GM20431 (cell line): ENCODE measurements at regions not wholly inside any gene's neighbourhood (a gene's known extent, or its start where the extent isn't known, plus 50 kb on each side); places are given as distances from the start of the nearest gene placed in this dataset.

Experiments
- in situ Hi-C: fragments of 300-500 bp; cut with MseI, MboI; formaldehyde crosslinking; loops from one replicate; pipeline ENCODE4 v1.15.0; 2020; ENCODE audit warnings: low sequenced_read_pairs; ENCODE audit not compliant: unreplicated experiment

DNA sequence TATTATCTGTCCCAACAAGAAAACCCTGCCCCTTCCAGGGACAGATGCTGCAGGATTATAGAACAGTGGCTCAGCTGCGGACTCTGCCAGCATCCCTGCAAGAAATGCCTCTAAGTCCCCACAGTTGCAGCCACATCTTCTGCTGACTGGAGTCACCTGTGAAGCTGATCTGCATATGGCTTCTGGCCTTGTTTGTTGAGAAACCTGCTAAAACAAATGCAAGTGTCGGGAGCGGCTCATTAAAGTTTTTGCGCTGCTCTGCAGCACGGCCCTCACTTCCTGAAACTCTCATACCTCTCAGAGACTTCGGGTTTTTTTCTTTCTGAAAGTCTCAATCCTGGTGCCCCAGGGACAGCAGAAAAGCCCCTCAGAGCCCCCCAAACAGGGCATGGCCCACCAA lies 725.0 kb downstream of the UQCRFS1 start:
- in situ Hi-C loops, result no loop called here

- in situ Hi-C loops, result no loop called here
Observed at GRCh38 chr19:28486926-28487325, 726.0 kb downstream of the UQCRFS1 start.

GRCh38 chr19:28486473-28486872 lies 726.5 kb downstream of the UQCRFS1 start:
- in situ Hi-C loops, result no loop called here

DNA sequence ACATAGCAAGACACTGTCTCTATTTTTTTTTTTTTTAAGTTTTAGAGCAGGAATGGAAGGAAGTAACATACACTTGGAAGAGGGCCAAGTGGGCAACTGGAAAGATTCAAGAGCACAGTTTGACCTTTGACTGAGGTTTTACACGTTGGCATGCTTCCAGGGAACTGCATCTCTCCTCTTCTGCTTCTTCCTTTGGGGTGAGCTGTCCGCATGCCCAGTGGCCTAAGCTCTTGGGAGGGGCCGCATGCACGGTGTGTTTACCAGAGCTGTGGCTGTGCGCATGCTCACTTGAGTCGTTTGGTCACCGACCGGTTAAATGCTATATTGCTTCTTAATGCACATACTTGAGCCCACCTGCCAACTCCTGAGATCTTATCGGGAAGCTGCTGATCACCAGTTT lies 727.7 kb downstream of the UQCRFS1 start:
- in situ Hi-C loops, result no loop called here

GRCh38 chr19:28483197-28483596 lies 729.8 kb downstream of the UQCRFS1 start:
- in situ Hi-C loops, result no loop called here

DNA sequence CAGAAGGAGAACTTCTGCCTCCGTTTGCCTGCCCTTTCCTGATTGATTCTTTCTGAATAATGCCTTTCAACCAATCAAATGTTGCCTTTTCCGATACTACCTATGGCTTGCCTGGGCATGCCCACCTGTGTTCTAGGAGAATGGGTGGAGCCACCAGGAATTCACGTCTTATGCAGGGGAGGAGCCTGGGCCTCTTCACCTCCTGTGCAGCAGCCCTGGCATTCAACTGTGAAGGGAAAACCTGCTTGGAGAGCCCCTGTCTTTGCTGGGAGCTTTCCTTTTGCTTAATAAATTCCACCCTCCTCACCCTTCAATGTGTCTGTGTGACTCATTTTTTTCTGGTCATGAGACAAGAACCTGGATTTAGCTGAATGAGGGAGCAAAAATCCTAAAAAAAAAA lies 730.7 kb downstream of the UQCRFS1 start:
- in situ Hi-C loops, result no loop called here

- in situ Hi-C loops, result no loop called here
Observed at GRCh38 chr19:28481674-28482073, 731.3 kb downstream of the UQCRFS1 start.

- in situ Hi-C loops, result no loop called here
Observed at GRCh38 chr19:28475525-28475924, 737.4 kb downstream of the UQCRFS1 start.

GRCh38 chr19:28472843-28473242 lies 740.1 kb downstream of the UQCRFS1 start:
- in situ Hi-C loops, result no loop called here

DNA sequence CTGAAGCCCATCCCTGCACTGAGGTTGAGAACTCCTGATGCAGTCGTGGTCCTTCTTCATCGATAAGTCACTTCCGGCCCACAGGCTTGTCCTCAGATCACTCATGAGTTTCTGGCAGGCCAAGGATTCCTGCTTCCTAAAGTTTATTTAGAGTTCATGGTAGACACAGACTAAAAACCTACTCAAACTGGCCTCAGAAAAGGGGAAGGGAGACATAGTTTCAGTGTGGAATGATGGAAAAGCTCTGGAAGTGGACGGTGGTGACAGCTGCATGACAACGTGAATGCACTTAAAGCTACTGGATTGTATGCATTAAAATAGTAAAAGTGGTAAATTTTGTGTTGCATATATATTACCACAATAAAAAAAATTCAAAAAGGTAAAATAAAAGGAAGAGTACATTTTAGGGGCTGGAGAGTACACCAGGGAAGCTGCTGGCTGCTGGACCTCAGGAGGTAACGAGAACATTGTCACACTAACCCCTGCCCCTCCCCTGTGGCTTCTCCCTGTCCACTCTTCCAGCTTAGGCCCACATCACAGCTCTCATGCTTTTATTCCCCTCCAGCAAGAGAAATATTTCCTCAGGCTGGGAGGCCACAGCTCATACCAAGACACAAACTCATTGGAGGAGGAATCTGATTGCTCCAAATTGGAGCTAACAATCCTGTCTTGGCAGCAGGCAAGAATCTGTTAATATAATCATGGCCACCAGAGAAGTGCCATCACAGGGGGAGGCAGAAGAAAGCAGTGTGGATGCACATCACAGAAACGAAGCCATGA lies 741.0 kb downstream of the UQCRFS1 start:
- in situ Hi-C loops, result no loop called here

GRCh38 chr19:28469544-28469943 lies 743.4 kb downstream of the UQCRFS1 start:
- in situ Hi-C loops, result no loop called here

DNA sequence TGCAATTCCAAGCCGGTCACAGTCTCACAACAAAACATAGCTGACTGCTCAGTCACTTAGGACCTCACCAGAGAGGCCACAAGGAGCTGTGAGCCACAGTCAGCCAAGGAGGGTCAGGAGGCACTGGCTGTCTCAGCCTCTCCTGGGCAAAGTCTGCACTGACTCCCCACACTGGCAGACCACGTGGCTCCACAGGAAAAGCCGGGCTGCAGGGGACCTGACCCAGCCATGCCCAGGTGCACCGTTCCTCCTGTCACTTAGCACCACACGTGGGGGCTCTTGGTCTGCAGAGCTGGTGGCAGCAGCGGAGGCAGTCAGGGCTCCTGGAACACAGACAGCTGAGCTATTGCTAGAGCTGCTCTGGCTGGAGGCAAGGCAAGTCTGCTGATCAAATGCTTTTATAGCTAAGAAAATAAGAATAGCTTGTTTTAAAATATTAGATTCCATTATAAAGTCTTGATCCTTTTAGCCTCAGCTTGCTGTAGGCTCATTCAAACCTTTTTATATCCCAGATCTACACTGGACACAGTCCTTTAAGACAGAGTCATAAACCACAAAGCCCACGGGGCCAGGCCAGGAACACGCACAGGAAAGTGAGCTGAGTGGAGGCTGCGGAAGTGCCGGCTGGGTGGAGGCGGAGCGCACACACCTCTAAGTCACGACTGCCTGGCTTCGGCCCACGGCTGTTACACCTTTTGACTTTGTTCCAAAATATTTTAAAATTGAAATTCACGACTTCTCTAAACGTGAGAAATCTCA lies 744.1 kb downstream of the UQCRFS1 start:
- in situ Hi-C loops, result no loop called here

DNA sequence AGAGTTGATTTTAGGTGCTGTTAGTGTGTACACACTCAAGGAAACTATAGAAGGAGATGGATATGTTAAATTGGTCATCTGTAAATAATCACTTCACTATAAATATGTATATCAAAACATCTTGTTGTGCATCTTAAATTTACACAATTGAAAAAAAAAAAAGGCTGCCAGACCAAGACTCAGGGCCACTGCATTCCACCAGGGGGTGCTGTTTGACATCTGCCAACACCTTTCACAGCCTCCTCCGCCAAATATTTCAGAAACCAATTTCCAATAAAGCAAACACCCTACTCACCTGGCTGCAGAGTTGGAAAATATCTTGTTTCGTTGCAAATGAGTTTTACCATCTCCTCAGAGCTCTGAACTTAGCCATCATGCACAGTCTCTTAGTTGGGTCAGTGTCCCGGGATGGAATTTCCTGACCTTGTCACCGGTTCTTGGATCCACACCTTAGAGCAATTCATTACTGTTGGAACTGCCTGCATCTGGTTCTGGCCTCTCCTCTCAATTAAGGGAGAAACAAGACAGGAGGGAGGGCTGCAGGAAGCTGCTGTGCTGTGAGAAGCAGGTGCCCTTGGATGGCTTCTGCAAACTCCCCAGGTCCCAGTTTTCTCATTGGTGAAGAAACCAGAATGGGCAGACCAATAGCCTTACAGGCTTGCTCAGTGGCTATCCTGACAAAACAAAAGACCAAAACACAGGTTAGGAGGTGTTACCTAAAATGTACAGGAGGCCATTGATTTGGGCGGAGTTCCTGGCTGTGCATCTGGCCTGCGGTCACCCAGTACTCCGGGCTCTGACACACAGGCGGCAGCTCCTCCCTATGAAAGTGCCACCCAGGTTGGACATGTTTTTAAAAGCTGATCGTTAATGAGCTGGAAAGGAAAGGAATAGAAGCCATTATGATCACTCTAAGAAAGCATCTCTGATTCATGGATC lies 746.6 kb downstream of the UQCRFS1 start:
- in situ Hi-C loops, result no loop called here

GRCh38 chr19:28465371-28466086 lies 747.4 kb downstream of the UQCRFS1 start:
- in situ Hi-C loops, result no loop called here

DNA sequence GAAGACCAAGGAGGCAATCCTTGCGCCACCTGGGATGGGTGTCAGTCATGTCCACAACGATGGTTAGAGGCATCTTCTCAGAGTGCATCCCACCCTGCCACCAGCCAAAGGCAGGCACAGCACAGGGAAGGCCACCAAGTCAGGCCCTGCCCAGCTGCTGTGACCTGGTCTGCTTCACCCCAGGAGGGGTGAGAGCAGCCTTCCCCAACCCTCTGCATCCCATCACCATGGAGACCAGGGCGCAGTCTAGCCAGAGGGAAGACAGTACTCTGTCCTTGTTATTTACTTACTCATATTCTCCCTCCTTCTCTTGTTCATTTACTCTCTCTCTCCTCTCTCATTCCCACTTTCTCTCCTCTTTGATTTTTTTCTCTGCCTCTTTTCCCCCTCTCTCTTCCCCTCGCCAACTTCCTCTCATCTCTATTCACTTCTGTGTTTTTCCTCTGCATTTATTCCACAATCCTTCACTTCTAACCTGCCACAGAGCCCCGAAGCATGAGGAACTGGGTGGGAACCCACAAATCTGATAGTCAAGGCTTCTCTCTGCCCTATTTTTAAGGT lies 749.4 kb downstream of the UQCRFS1 start:
- in situ Hi-C loops, result no loop called here

DNA sequence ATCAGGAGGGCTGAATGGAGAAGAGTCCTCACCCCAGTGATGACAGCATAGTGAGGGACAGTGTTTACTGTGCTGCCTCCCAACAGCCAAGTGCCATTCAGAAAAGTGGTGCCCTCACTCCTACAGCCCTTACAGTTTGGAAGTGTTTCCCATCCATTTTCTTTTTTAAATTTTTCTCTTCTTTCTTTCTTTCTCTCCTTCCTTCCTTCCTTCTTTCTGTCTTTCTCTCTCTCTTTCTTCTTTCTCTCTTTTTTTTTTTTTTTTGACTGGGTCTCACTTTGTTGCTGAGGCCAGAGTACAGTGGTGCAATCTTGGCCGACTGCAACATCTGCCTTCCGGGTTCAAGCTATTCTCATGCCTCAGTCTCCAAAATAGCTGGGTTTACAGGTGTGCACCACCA lies 755.3 kb downstream of the UQCRFS1 start:
- in situ Hi-C loops, result no loop called here

DNA sequence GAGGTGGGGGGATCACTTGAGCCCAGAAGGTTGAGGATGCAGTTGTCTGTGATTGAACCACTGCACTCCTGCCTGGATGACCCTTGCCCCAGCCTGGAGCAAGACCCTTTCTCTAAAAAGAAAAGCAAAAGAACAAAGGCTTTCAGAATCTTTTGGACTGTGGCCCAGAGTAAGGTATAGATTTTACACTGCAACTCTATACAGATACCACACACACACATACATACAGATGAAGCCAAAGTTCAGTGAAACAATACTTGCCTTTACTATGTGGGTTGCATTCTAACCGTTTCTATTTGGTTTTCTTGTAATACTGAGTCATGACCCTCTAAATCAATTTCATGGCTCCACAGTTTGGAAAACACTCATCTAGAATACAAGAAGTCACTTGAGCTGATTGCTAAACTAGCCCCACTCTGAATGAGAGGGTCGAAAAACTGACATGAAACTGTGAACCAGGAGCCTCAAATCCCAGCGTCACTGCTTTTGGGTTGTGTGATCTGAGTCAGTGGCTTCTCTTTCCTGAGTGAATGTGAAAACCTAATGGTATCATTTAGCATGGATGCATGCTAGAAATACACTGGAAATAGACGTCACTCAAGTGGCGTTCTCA lies 756.1 kb downstream of the UQCRFS1 start:
- in situ Hi-C loops, result no loop called here

DNA sequence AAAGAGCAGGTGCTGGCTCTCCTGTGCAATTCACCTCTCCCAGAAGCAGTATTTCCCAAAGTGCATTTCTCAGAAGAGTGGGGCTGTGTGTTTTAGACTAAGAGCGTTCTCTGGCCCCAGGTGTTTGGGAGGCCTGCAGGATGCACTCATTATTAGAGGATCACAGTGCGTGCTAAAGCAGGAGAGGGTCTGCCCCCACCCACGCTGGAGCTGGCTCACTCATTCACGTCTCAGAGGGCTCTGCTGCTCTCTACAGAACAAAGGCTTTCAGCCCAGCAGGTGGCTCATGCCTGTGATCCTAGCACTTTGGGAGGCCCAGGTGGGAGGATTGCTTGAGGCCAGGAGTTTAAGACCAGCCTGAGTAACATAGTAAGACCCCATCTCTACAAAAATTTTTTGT lies 756.7 kb downstream of the UQCRFS1 start:
- in situ Hi-C loops, result no loop called here

DNA sequence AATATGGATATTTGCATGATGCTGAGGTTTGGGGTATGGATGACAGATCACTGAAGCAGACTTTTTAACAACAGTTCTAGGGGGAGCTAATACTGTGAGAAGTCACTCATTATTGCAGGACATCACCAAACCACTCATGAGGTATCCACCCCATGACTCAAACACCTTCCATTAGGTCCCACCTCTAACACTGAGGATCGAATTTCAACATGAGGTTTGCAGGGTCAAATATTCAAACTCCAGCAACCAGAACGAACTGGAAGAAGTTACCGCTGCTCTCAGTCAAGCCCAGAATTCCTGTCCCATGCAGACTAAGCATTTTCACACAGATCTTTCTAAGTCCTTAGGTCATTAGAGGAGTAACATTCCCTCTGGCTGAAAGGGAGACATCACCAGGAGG lies 758.9 kb downstream of the UQCRFS1 start:
- in situ Hi-C loops, result no loop called here
